ENCODE measurements at regions not wholly inside any gene's neighbourhood (a gene's known extent, or its start where the extent isn't known, plus 50 kb on each side); places are given as distances from the start of the nearest gene placed in this dataset.
"Not testable (repeated sequence)": the region's sequence is repeated elsewhere in the genome, so short reads cannot be mapped to it uniquely, and the experiment has no call there.

GRCh38 chr18:76075777-76076176 is 419.3 kb downstream of the ZNF516 start:
- DNase-seq: no peak
- ATAC-seq (ENCODE audit: poor library complexity): no peak
- intact Hi-C loops (cut with DNase I): no loop called here

- no peak for DNase-seq
- intact Hi-C loops (cut with DNase I): no loop called here
- no peak for ATAC-seq (ENCODE audit: poor library complexity)
These were observed 430.0 kb downstream of the ZNF516 start for GRCh38 chr18:76064998-76065397.

GRCh38 chr18:76058146-76058545 is 436.9 kb downstream of the ZNF516 start:
- DNase-seq (no peak), ATAC-seq (ENCODE audit: poor library complexity) (no peak)
- intact Hi-C loops (cut with DNase I): no loop called here

- ATAC-seq (ENCODE audit: poor library complexity): no peak
- no peak for DNase-seq
These were observed 437.7 kb downstream of the ZNF516 start for GRCh38 chr18:76057386-76057785.

GRCh38 chr18:76056471-76057110 is 438.5 kb downstream of the ZNF516 start:
- peak; percentile 77 for ATAC-seq (ENCODE audit: poor library complexity)
- intact Hi-C loops (cut with DNase I): no loop called here
- peak; percentile 76 for DNase-seq

More at GRCh38 chr18:76057386-76057785, 437.7 kb downstream of the ZNF516 start:
- intact Hi-C loops (cut with DNase I): no loop called here

GRCh38 chr18:76055578-76055977 is 439.5 kb downstream of the ZNF516 start:
- intact Hi-C loops (cut with DNase I): no loop called here
- DNase-seq (no peak), ATAC-seq (ENCODE audit: poor library complexity) (no peak)

- ATAC-seq (ENCODE audit: poor library complexity) (no peak), DNase-seq (no peak)
- intact Hi-C loops (cut with DNase I): no loop called here
These were observed 440.0 kb downstream of the ZNF516 start for GRCh38 chr18:76055025-76055424.

GRCh38 chr18:76054156-76054555 is 440.9 kb downstream of the ZNF516 start:
- intact Hi-C loops (cut with DNase I): no loop called here
- ATAC-seq (ENCODE audit: poor library complexity) (no peak), DNase-seq (no peak)

- DNase-seq (no peak), ATAC-seq (ENCODE audit: poor library complexity) (no peak)
- intact Hi-C loops (cut with DNase I): no loop called here
These were observed 441.5 kb downstream of the ZNF516 start for GRCh38 chr18:76053551-76053950.

GRCh38 chr18:76052227-76052595 is 442.8 kb downstream of the ZNF516 start:
- no peak for ATAC-seq (ENCODE audit: poor library complexity)
- intact Hi-C loops (cut with DNase I): no loop called here
- DNase-seq: no peak

- intact Hi-C loops (cut with DNase I): no loop called here
- ATAC-seq (ENCODE audit: poor library complexity) (no peak), DNase-seq (no peak)
These were observed 443.4 kb downstream of the ZNF516 start for GRCh38 chr18:76051396-76052226.

- intact Hi-C loops (cut with DNase I): no loop called here
- no peak for ATAC-seq (ENCODE audit: poor library complexity)
- no peak for DNase-seq
These were observed 448.8 kb downstream of the ZNF516 start for GRCh38 chr18:76046221-76046620.

- intact Hi-C loops (cut with DNase I): no loop called here
- ATAC-seq (ENCODE audit: poor library complexity): no peak
These were observed 452.5 kb downstream of the ZNF516 start for GRCh38 chr18:76042511-76042910.

GRCh38 chr18:76018210-76018609 is 476.8 kb downstream of the ZNF516 start:
- no peak for ATAC-seq (ENCODE audit: poor library complexity)
- intact Hi-C loops (cut with DNase I): no loop called here

More at GRCh38 chr18:76042511-76042910, 452.5 kb downstream of the ZNF516 start:
- no peak for DNase-seq

GRCh38 chr18:76013057-76013456 is 482.0 kb downstream of the ZNF516 start:
- ATAC-seq (ENCODE audit: poor library complexity) (no peak), DNase-seq (no peak)
- intact Hi-C loops (cut with DNase I): no loop called here

More at GRCh38 chr18:76018210-76018609, 476.8 kb downstream of the ZNF516 start:
- no peak for DNase-seq

GRCh38 chr18:76005632-76006208 is 489.3 kb downstream of the ZNF516 start:
- intact Hi-C loops (cut with DNase I): no loop called here
- DNase-seq (no peak), ATAC-seq (ENCODE audit: poor library complexity) (no peak)

GRCh38 chr18:75987913-75988312 is 507.1 kb downstream of the ZNF516 start:
- ATAC-seq (ENCODE audit: poor library complexity); intact Hi-C loops (cut with DNase I); DNase-seq: not testable (repeated sequence)

- intact Hi-C loops (cut with DNase I): no loop called here
- ATAC-seq (ENCODE audit: poor library complexity): peak; percentile 46
These were observed 510.2 kb downstream of the ZNF516 start for GRCh38 chr18:75984853-75985252.

GRCh38 chr18:75981102-75981501 is 513.9 kb downstream of the ZNF516 start:
- no peak for ATAC-seq (ENCODE audit: poor library complexity)
- no peak for DNase-seq
- intact Hi-C loops (cut with DNase I): no loop called here

More at GRCh38 chr18:75984853-75985252, 510.2 kb downstream of the ZNF516 start:
- no peak for DNase-seq

GRCh38 chr18:75977081-75977480 is 518.0 kb downstream of the ZNF516 start:
- ATAC-seq (ENCODE audit: poor library complexity) (no peak), DNase-seq (no peak)
- intact Hi-C loops (cut with DNase I): no loop called here

Measured in Right ventricle myocardium superior (tissue), 1 donor.